MM.1S (cell line): ENCODE measurements at regions not wholly inside any gene's neighbourhood (a gene's known extent, or its start where the extent isn't known, plus 50 kb on each side); places are given as distances from the start of the nearest gene placed in this dataset.

Experiments used
- EZH2phosphoT487 ChIP-seq: fragments of 300-600 bp; sonication (generic); IDR thresholded peaks from 2 replicates; pipeline ENCODE4 v1.6.1; 2018; ENCODE audit warnings: antibody characterized with exemption, low read length
- TF ChIP-seq, protein P1 (sequence below): fragments of 300-600 bp; sonication (generic); IDR thresholded peaks from 2 replicates; pipeline ENCODE4 v1.5.1; 2016; ENCODE audit warnings: antibody characterized with exemption, low read length, mixed read lengths

DNA sequence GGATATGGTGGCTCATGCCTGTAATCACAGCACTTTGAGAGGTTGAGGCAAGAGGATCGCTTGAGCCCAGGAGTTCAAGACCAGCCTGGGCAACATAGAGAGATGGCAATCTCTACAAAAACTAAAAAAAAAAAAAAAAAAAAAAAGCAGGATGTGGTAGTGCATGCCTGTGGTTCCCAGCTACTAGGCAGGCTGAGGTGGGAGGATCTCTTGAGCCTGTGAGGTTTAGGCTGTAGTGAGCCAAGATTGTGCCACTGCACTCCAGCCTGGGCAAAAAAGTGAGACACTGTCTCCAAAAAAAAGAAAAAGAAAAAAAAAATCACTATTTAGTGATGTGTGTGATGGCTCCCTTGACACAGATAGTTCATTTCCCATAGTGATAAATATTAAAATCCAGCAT, 365.0 kb upstream of the NBEA start:
- TF ChIP-seq, protein P1, sequence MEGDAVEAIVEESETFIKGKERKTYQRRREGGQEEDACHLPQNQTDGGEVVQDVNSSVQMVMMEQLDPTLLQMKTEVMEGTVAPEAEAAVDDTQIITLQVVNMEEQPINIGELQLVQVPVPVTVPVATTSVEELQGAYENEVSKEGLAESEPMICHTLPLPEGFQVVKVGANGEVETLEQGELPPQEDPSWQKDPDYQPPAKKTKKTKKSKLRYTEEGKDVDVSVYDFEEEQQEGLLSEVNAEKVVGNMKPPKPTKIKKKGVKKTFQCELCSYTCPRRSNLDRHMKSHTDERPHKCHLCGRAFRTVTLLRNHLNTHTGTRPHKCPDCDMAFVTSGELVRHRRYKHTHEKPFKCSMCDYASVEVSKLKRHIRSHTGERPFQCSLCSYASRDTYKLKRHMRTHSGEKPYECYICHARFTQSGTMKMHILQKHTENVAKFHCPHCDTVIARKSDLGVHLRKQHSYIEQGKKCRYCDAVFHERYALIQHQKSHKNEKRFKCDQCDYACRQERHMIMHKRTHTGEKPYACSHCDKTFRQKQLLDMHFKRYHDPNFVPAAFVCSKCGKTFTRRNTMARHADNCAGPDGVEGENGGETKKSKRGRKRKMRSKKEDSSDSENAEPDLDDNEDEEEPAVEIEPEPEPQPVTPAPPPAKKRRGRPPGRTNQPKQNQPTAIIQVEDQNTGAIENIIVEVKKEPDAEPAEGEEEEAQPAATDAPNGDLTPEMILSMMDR: no peak
- TF ChIP-seq EZH2phosphoT487: no peak
